Endodermal cell (in vitro differentiated cells): ENCODE measurements at regions not wholly inside any gene's neighbourhood (a gene's known extent, or its start where the extent isn't known, plus 50 kb on each side); places are given as distances from the start of the nearest gene placed in this dataset.

Source experiments
- DNase-seq: peaks from one replicate; pipeline ENCODE4 v3.0.0-alpha.2; 2017
- H3K27ac ChIP-seq: 2 replicates; pipeline ENCODE4 v1.5.1; 2013; ENCODE audit warnings: mild to moderate bottlenecking, low read depth, low read length, moderate library complexity
- H3K27me3 ChIP-seq: 2 replicates; pipeline ENCODE4 v1.6.1; 2013; ENCODE audit warnings: mild to moderate bottlenecking, low read length, moderate library complexity; ENCODE audit not compliant: insufficient read depth, control insufficient read depth, poor library complexity, severe bottlenecking
- H3K36me3 ChIP-seq: 2 replicates; pipeline ENCODE4 v1.7.0; 2013; ENCODE audit warnings: mild to moderate bottlenecking, low read length, moderate library complexity; ENCODE audit not compliant: control insufficient read depth, insufficient read depth
- H3K4me1 ChIP-seq: one replicate; pipeline ENCODE4 v1.7.0; 2013; ENCODE audit warnings: low read length; ENCODE audit not compliant: control insufficient read depth, insufficient read depth
- H3K4me3 ChIP-seq: 2 replicates; pipeline ENCODE4 v1.5.1; 2013; ENCODE audit warnings: mild to moderate bottlenecking, low read length, moderate library complexity
- H3K9ac ChIP-seq: 2 replicates; pipeline ENCODE4 v1.6.1; 2013; ENCODE audit warnings: mild to moderate bottlenecking, low read length, moderate library complexity; ENCODE audit not compliant: poor library complexity, severe bottlenecking; ENCODE audit errors: extremely low read depth
- H3K9me3 ChIP-seq: 2 replicates; pipeline ENCODE4 v1.6.1; 2013; ENCODE audit warnings: mild to moderate bottlenecking, low read length, moderate library complexity; ENCODE audit not compliant: control insufficient read depth
- H3K27ac Mint-ChIP-seq: 2 replicates; pipeline ENCODE4 v1.8.0; 2020; ENCODE audit warnings: mixed read lengths
- H3K27me3 Mint-ChIP-seq: 2 replicates; pipeline ENCODE4 v1.8.0; 2021; ENCODE audit warnings: mild to moderate bottlenecking, mixed read lengths; ENCODE audit not compliant: insufficient read depth
- H3K36me3 Mint-ChIP-seq: 2 replicates; pipeline ENCODE4 v1.8.0; 2020; ENCODE audit warnings: low read depth, mixed read lengths
- H3K4me1 Mint-ChIP-seq: 2 replicates; pipeline ENCODE4 v1.8.0; 2020; ENCODE audit warnings: mixed read lengths
- H3K4me3 Mint-ChIP-seq: 2 replicates; pipeline ENCODE4 v1.8.0; 2020; ENCODE audit warnings: mild to moderate bottlenecking, moderate library complexity, mixed read lengths
- H3K9me3 Mint-ChIP-seq: 2 replicates; pipeline ENCODE4 v1.8.0; 2020; ENCODE audit warnings: mild to moderate bottlenecking, mixed read lengths
- CTCF ChIP-seq: fragments of 200-600 bp; sonication (generic); conservative IDR thresholded peaks from 2 replicates; pipeline ENCODE4 v1.5.0; 2021; ENCODE audit warnings: antibody characterized with exemption, mild to moderate bottlenecking
- WGBS, 2 experiments: methylation state at CpG; one replicate each; pipeline versions ENCODE4 v1.1.5 to v1.1.7; 2013; ENCODE audit warnings: missing lambda C conversion rate in 2 of 2, mixed read lengths in 1 of 2; ENCODE audit not compliant: insufficient coverage in 1 of 2, insufficient read length in 1 of 2; 5-methylcytosine and 5-hydroxymethylcytosine counted together

- Mint-ChIP-seq H3K9me3 (peaks cover 7% of the 10 kb centered on the region), H3K27ac (no peak overlapping the region), H3K4me1 (no peaks in the 10 kb centered on the region), H3K4me3 (no peak overlapping the region), H3K36me3 (no peaks in the 10 kb centered on the region), H3K27me3 (peaks cover 2% of the 10 kb centered on the region)
- no peaks in the 10 kb centered on the region for H3K36me3 ChIP-seq
- no peaks in the 10 kb centered on the region for H3K4me1 ChIP-seq
- H3K9me3 ChIP-seq = no peaks in the 10 kb centered on the region
- H3K9ac ChIP-seq = no peak overlapping the region
- TF ChIP-seq CTCF = no peak
- no peak overlapping the region for H3K4me3 ChIP-seq
- no peak overlapping the region for H3K27ac ChIP-seq
- no peaks in the 10 kb centered on the region for H3K27me3 ChIP-seq
- whole genome bisulfite sequencing, 2 experiments = 95 to 98% methylated on average over 4 to 5 of the region's 5 CpGs
- no peak for DNase-seq
Observed at GRCh38 chr13:33364192-33364591, 78.6 kb upstream of the STARD13 start.

- DNase-seq = no peak
- no peak overlapping the region for H3K4me3 Mint-ChIP-seq
- no peaks in the 10 kb centered on the region for H3K27me3 ChIP-seq
- peaks cover 5% of the 10 kb centered on the region for H3K9me3 Mint-ChIP-seq
- 89 to 94% methylated on average over 3 to 6 of the region's 6 CpGs for WGBS, 2 experiments
- peaks cover 2% of the 10 kb centered on the region for H3K27me3 Mint-ChIP-seq
- no peak for TF ChIP-seq CTCF
- no peaks in the 10 kb centered on the region for H3K9me3 ChIP-seq
- H3K9ac ChIP-seq = no peak overlapping the region
- H3K27ac Mint-ChIP-seq = no peak overlapping the region
- no peaks in the 10 kb centered on the region for H3K36me3 ChIP-seq
- no peak overlapping the region for H3K4me3 ChIP-seq
- H3K4me1 ChIP-seq = no peaks in the 10 kb centered on the region
- no peaks in the 10 kb centered on the region for H3K36me3 Mint-ChIP-seq
- H3K27ac ChIP-seq = no peak overlapping the region
- no peaks in the 10 kb centered on the region for H3K4me1 Mint-ChIP-seq
Observed at GRCh38 chr13:33366469-33367062, 81.0 kb upstream of the STARD13 start.

- Mint-ChIP-seq H3K4me1 (no peaks in the 10 kb centered on the region), H3K27ac (no peak overlapping the region), H3K27me3 (peaks cover 2% of the 10 kb centered on the region), H3K9me3 (peaks cover 5% of the 10 kb centered on the region), H3K4me3 (no peak overlapping the region), H3K36me3 (no peaks in the 10 kb centered on the region)
- Histone ChIP-seq H3K9me3 (no peaks in the 10 kb centered on the region), H3K4me3 (no peak overlapping the region), H3K27me3 (no peaks in the 10 kb centered on the region), H3K27ac (no peak overlapping the region), H3K36me3 (no peaks in the 10 kb centered on the region), H3K9ac (no peak overlapping the region), H3K4me1 (no peaks in the 10 kb centered on the region)
- TF ChIP-seq CTCF = no peak
- DNase-seq = no peak
- 83% methylated on average over 2 of the region's 2 CpGs; no CpG with 5 or more reads in 1 of the 2 experiments for WGBS, 2 experiments
Observed at GRCh38 chr13:33367171-33367895, 81.8 kb upstream of the STARD13 start.
